ENCODE measurements at regions not wholly inside any gene's neighbourhood (a gene's known extent, or its start where the extent isn't known, plus 50 kb on each side); places are given as distances from the start of the nearest gene placed in this dataset.

GRCh38 chr9:79259858-79260257, 311.9 kb upstream of the TLE4 start:
- DNase-seq, result no peak

GRCh38 chr9:79263628-79264027, 308.1 kb upstream of the TLE4 start:
- DNase-seq, result no peak

GRCh38 chr9:79264041-79264440, 307.7 kb upstream of the TLE4 start:
- no peak for DNase-seq

- DNase-seq, result no peak
These were observed 307.0 kb upstream of the TLE4 start for GRCh38 chr9:79264511-79265355.

- no peak for DNase-seq
These were observed 304.8 kb upstream of the TLE4 start for GRCh38 chr9:79266986-79267385.

GRCh38 chr9:79268806-79269205, 303.0 kb upstream of the TLE4 start:
- no peak for DNase-seq

- DNase-seq, result no peak
These were observed 298.5 kb upstream of the TLE4 start for GRCh38 chr9:79273311-79273710.

- DNase-seq, result no peak
These were observed 292.4 kb upstream of the TLE4 start for GRCh38 chr9:79279356-79279755.

- DNase-seq, result no peak
These were observed 291.1 kb upstream of the TLE4 start for GRCh38 chr9:79280691-79281090.

- no peak for DNase-seq
These were observed 287.7 kb upstream of the TLE4 start for GRCh38 chr9:79284081-79284480.

- no peak for DNase-seq
These were observed 284.6 kb upstream of the TLE4 start for GRCh38 chr9:79286992-79287707.

GRCh38 chr9:79287708-79288290, 284.0 kb upstream of the TLE4 start:
- no peak for DNase-seq

GRCh38 chr9:79289856-79290255, 281.9 kb upstream of the TLE4 start:
- no peak for DNase-seq

- DNase-seq, result peak in 1 of 2 donors; percentile 14
These were observed 279.0 kb upstream of the TLE4 start for GRCh38 chr9:79292731-79293280.

- no peak for DNase-seq
These were observed 271.7 kb upstream of the TLE4 start for GRCh38 chr9:79300068-79300467.

- DNase-seq, result no peak
These were observed 270.7 kb upstream of the TLE4 start for GRCh38 chr9:79301085-79301484.

GRCh38 chr9:79301551-79302391, 270.0 kb upstream of the TLE4 start:
- no peak for DNase-seq

- DNase-seq, result no peak
These were observed 269.2 kb upstream of the TLE4 start for GRCh38 chr9:79302569-79302968.

GRCh38 chr9:79308012-79308411, 263.8 kb upstream of the TLE4 start:
- DNase-seq, result no peak

GRCh38 chr9:79312686-79313421, 258.9 kb upstream of the TLE4 start:
- no peak for DNase-seq

GRCh38 chr9:79325501-79325900, 246.3 kb upstream of the TLE4 start:
- no peak for DNase-seq
